HG03025 (cell line): ENCODE measurements at regions not wholly inside any gene's neighbourhood (a gene's known extent, or its start where the extent isn't known, plus 50 kb on each side); places are given as distances from the start of the nearest gene placed in this dataset.

Experiments
- ATAC-seq: cut with Tn5 transposase; IDR thresholded peaks from one replicate; pipeline ENCODE4 v1.9.1; 2021; ENCODE audit warnings: mild to moderate bottlenecking, moderate library complexity; ENCODE audit not compliant: unreplicated experiment, low FRiP score

- no peak for ATAC-seq
Observed at GRCh38 chr1:229205854-229206253, 65.1 kb upstream of the RAB4A start.

GRCh38 chr1:229207916-229208315 is 63.0 kb upstream of the RAB4A start:
- ATAC-seq = no peak

- no peak for ATAC-seq
Observed at GRCh38 chr1:229208481-229208880, 62.4 kb upstream of the RAB4A start.

GRCh38 chr1:229209386-229209785 is 61.5 kb upstream of the RAB4A start:
- ATAC-seq = no peak

- ATAC-seq = no peak
Observed at GRCh38 chr1:229209816-229210215, 61.1 kb upstream of the RAB4A start.

- ATAC-seq = no peak
Observed at GRCh38 chr1:229210844-229211243, 60.1 kb upstream of the RAB4A start.

- ATAC-seq = no peak
Observed at GRCh38 chr1:229213797-229214196, 57.1 kb upstream of the RAB4A start.

GRCh38 chr1:229217716-229218115 is 53.2 kb upstream of the RAB4A start:
- ATAC-seq = no peak

GRCh38 chr1:229218612-229219025 is 52.3 kb upstream of the RAB4A start:
- ATAC-seq = no peak

GRCh38 chr1:229220163-229220846 is 50.6 kb upstream of the RAB4A start:
- no peak for ATAC-seq

- ATAC-seq = no peak
Observed at GRCh38 chr1:229221106-229222019, 49.5 kb upstream of the RAB4A start.
